BLaER1 (cell line): ENCODE measurements at regions not wholly inside any gene's neighbourhood (a gene's known extent, or its start where the extent isn't known, plus 50 kb on each side); places are given as distances from the start of the nearest gene placed in this dataset.

Source experiments
- H3K27ac ChIP-seq: shearing (Covaris generic); formaldehyde crosslinking; 2 replicates; pipeline ENCODE4 v1.8.1; 2022
- H3K27me3 ChIP-seq: shearing (Covaris generic); formaldehyde crosslinking; 2 replicates; pipeline ENCODE4 v1.8.1; 2022
- H3K36me3 ChIP-seq: shearing (Covaris generic); formaldehyde crosslinking; 2 replicates; pipeline ENCODE4 v1.8.1; 2022
- H3K4me1 ChIP-seq: shearing (Covaris generic); formaldehyde crosslinking; 2 replicates; pipeline ENCODE4 v1.8.1; 2022
- H3K4me2 ChIP-seq: shearing (Covaris generic); formaldehyde crosslinking; 2 replicates; pipeline ENCODE4 v1.8.1; 2022
- H3K4me3 ChIP-seq: shearing (Covaris generic); formaldehyde crosslinking; 2 replicates; pipeline ENCODE4 v1.8.1; 2022
- H3K9ac ChIP-seq: shearing (Covaris generic); formaldehyde crosslinking; 2 replicates; pipeline ENCODE4 v1.8.1; 2022
- H3K9me3 ChIP-seq: shearing (Covaris generic); formaldehyde crosslinking; 2 replicates; pipeline ENCODE4 v1.8.1; 2022
- H4K20me1 ChIP-seq: shearing (Covaris generic); formaldehyde crosslinking; 2 replicates; pipeline ENCODE4 v1.8.1; 2022
- Cebpa-rat ChIP-seq: shearing (Covaris generic); IDR thresholded peaks from 2 replicates; pipeline ENCODE4 v1.8.1; 2022

DNA sequence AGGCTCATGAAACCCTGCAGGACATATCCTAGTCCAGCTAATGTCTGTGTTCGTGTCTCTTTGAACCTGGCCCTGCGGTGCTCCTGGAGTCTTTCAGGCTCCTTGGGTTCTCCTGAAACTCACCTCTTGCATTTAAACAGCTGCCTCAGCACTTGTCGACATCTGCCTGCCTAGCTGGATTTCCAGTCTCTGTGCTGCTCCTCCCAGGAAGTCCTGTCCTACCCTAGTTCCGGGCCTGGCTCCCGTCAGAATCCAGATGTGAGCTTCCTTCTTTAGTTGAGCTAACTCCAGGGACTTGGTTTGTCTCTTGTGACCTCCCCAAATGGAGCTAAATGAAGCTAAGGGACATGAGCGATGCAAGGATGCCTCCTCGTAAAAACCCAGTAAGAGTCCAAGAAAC, 155.2 kb upstream of the PIRT start:
- Histone ChIP-seq H4K20me1 (no peaks in the 10 kb centered on the region), H3K27me3 (no peaks in the 10 kb centered on the region), H3K9me3 (no peaks in the 10 kb centered on the region), H3K4me3 (no peak overlapping the region), H3K4me1 (peaks cover 24% of the 10 kb centered on the region), H3K36me3 (no peaks in the 10 kb centered on the region), H3K9ac (no peak overlapping the region), H3K27ac (0 out of 2 replicates have a peak overlapping the region, but pooled peaks have one; percentile 13), H3K4me2 (peak overlapping the region; percentile 51)
- no peak for TF ChIP-seq Cebpa-rat

DNA sequence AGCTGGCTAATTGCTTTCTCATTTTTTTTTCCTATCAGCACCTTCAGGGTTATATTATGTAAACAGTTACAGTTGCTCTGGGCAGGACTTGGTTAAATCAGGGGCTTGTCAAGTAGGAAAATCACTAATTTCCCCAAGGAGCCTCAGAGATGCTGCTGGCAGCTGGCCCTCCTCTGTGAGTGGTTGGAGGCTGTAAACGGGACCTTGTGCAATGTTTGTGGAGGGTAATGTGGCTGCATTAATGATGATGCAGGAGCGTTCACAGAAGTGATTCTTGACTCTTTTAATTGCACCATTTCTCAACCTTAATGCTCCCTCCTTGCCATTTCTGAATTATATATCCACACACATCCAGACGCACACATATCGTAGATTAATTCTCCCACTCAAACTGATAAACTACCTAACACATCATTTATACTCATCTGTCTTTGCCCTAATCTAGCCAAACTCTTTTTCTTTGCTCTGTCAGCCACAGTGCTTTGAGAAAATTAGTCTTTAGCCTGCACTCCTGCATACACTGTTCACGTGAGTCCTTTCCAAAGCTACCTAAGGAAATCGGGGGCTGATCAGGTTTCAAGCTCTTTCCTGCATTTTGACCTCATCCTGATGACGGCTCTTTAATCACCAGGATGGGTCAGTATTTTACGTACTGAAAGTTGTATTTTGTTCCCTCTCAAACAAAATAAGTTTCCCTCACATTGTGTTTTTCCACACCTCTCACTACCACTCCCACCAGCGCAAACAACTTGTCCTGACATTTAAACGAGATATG, 154.4 kb upstream of the PIRT start:
- Histone ChIP-seq H3K4me2 (peak overlapping the region; percentile 51; the same call in 1 of the 2 replicates), H3K4me3 (no peak overlapping the region), H3K27ac (no peak overlapping the region), H4K20me1 (no peaks in the 10 kb centered on the region), H3K27me3 (no peaks in the 10 kb centered on the region), H3K9me3 (no peaks in the 10 kb centered on the region), H3K4me1 (peaks cover 24% of the 10 kb centered on the region), H3K36me3 (no peaks in the 10 kb centered on the region), H3K9ac (no peak overlapping the region)
- TF ChIP-seq Cebpa-rat, result 0 out of 2 replicates have a peak, but pooled peaks have one; percentile 9

DNA sequence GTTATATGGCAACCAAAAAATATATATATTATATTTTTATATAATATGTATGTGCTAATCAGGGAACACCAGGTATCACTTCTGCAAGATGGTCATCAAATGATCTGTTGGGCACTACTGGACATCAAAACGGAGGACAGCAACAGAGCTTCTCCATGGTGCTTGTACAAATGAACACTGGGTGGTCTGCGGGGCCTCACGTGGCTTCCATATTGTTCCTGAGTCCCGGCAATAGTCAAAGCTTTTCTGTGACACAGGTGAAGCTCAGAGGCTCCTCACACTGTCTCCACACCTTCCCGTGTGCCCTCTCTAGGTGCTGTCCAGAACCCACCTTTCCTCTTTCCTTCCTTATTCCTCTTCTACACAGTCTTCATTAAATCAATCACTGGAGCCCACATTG, 149.9 kb upstream of the PIRT start:
- no peak overlapping the region for H3K4me3 ChIP-seq
- no peaks in the 10 kb centered on the region for H4K20me1 ChIP-seq
- peaks cover 9% of the 10 kb centered on the region for H3K4me1 ChIP-seq
- H3K9me3 ChIP-seq, result no peaks in the 10 kb centered on the region
- TF ChIP-seq Cebpa-rat, result no peak
- H3K27ac ChIP-seq, result no peak overlapping the region
- no peaks in the 10 kb centered on the region for H3K36me3 ChIP-seq
- H3K27me3 ChIP-seq, result no peaks in the 10 kb centered on the region
- H3K4me2 ChIP-seq, result no peak overlapping the region
- no peak overlapping the region for H3K9ac ChIP-seq

DNA sequence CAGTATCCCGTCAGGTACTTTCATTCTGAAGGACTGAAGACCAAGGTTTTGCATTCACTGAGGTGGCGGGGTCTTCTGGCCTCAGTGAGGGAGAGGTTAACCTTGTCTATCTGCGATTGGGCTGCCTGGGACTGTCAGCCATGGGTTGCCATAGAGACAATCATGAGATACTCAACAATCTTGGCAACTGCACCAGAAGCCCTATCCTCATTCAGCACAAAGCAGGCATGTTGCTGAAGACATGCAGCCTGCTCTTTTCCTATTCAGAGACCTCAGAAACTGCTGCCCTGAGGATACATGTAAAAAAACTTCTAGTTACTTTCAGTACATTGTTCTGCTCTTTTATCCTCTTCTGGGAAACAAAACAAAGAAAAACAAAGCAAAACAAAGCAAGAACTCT, 146.3 kb upstream of the PIRT start:
- no peak overlapping the region for H3K9ac ChIP-seq
- H3K4me1 ChIP-seq, result no peaks in the 10 kb centered on the region
- no peaks in the 10 kb centered on the region for H3K36me3 ChIP-seq
- no peak overlapping the region for H3K27ac ChIP-seq
- no peak for TF ChIP-seq Cebpa-rat
- H3K4me3 ChIP-seq, result no peak overlapping the region
- H3K9me3 ChIP-seq, result no peaks in the 10 kb centered on the region
- H3K27me3 ChIP-seq, result no peaks in the 10 kb centered on the region
- no peak overlapping the region for H3K4me2 ChIP-seq
- no peaks in the 10 kb centered on the region for H4K20me1 ChIP-seq

DNA sequence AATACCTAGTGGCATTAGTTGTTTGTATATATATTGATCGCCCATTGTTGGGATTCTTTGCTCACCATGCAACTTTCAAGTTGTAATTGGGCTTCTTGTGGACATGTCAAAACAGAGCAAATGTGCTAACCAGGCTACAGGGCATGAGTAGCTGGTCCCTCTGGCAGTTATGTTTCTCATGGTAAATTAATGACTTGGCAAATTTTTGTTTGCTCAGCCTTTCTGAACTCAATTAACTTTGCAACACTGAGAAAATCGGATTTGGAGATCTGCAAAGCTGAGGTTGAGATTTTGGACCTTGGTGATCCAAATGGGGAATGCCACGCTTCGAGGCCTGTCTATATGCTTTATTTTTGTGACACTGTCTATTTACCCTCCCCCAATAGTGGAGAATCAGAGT, 138.5 kb upstream of the PIRT start:
- no peak for TF ChIP-seq Cebpa-rat
- no peaks in the 10 kb centered on the region for H3K9me3 ChIP-seq
- no peaks in the 10 kb centered on the region for H3K4me1 ChIP-seq
- no peak overlapping the region for H3K4me2 ChIP-seq
- no peaks in the 10 kb centered on the region for H4K20me1 ChIP-seq
- no peak overlapping the region for H3K27ac ChIP-seq
- H3K36me3 ChIP-seq, result no peaks in the 10 kb centered on the region
- H3K9ac ChIP-seq, result no peak overlapping the region
- no peaks in the 10 kb centered on the region for H3K27me3 ChIP-seq
- H3K4me3 ChIP-seq, result no peak overlapping the region

DNA sequence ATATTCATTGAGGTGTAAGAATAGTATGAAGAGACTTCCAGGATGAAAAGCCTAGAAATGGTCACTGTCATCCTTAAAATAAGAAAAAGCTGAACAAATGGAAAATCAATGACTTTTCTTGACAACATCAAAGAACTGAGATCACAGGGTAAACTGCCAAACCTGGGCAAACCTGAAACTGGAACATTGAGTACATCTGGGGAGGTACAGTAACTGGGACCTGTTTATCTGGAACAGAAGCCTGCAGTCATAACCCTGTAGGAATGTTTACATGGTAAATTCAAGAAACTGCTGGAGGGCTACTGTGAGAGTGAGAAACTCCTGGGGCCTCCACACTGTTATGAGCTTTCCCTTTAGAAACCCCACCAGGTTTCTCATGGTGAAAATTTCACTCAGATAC, 130.1 kb upstream of the PIRT start:
- H3K36me3 ChIP-seq, result no peaks in the 10 kb centered on the region
- H3K4me1 ChIP-seq, result no peaks in the 10 kb centered on the region
- TF ChIP-seq Cebpa-rat, result no peak
- no peak overlapping the region for H3K27ac ChIP-seq
- no peaks in the 10 kb centered on the region for H3K9me3 ChIP-seq
- H3K27me3 ChIP-seq, result no peaks in the 10 kb centered on the region
- no peak overlapping the region for H3K9ac ChIP-seq
- no peak overlapping the region for H3K4me3 ChIP-seq
- no peaks in the 10 kb centered on the region for H4K20me1 ChIP-seq
- H3K4me2 ChIP-seq, result no peak overlapping the region

DNA sequence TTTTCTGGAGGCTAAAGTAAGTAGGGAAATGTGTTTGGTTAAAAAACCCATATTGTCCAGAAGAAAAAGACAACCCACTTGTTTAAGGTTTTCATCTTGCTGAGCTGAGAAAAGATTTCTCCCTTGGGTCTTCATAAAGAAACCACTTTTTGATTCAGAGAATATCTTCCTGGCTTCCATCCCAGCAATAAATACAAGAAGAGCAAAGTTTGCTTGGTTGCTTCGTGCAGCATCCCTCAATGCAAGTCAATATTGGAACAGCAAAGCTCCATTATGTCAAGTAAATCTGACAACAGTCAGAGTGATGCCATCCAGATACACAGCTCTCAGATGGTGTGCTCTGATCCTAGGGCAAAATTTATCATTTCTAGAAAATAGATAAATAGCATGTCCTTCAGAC, 118.9 kb upstream of the PIRT start:
- Histone ChIP-seq H3K4me3 (no peak overlapping the region), H3K27me3 (no peaks in the 10 kb centered on the region), H3K4me2 (no peak overlapping the region), H3K9ac (no peak overlapping the region), H3K9me3 (no peaks in the 10 kb centered on the region; the same call in 1 of the 2 replicates), H3K27ac (no peak overlapping the region), H3K36me3 (no peaks in the 10 kb centered on the region), H3K4me1 (no peaks in the 10 kb centered on the region), H4K20me1 (no peaks in the 10 kb centered on the region)
- TF ChIP-seq Cebpa-rat, result no peak

DNA sequence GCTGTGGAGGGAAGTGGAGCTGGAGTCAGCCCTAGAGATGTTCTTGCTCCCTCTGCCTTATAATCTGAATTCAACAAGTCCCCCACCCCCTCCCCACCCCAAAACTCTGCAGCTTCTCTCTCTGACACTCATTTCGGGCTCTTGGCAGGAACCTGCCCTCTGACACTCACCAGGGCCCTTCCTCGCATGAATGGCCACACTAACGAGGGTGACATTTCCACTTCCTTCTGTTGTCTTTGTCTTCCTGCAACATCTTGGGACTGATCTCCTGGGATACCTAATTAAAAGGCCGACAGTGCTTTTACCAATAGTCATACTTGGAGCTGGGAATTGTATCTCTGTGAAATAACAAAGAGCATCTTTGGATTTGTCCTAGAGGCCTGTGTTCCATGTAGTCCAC, 106.9 kb upstream of the PIRT start:
- Histone ChIP-seq H3K4me2 (peak overlapping the region; percentile 67), H3K4me3 (no peak overlapping the region), H3K36me3 (no peaks in the 10 kb centered on the region)

GRCh38 chr17:10936931-10937330, 99.0 kb upstream of the PIRT start:
- no peaks in the 10 kb centered on the region for H3K27me3 ChIP-seq
- no peaks in the 10 kb centered on the region for H3K4me1 ChIP-seq
- H3K4me3 ChIP-seq, result no peak overlapping the region
- H3K4me2 ChIP-seq, result no peak overlapping the region
- no peaks in the 10 kb centered on the region for H4K20me1 ChIP-seq
- H3K27ac ChIP-seq, result no peak overlapping the region
- H3K36me3 ChIP-seq, result no peaks in the 10 kb centered on the region
- no peak for TF ChIP-seq Cebpa-rat
- no peak overlapping the region for H3K9ac ChIP-seq
- no peaks in the 10 kb centered on the region for H3K9me3 ChIP-seq

More for the DNA sequence above, 106.9 kb upstream of the PIRT start:
- Histone ChIP-seq H3K27ac (no peak overlapping the region), H3K9me3 (no peaks in the 10 kb centered on the region), H3K9ac (no peak overlapping the region), H4K20me1 (no peaks in the 10 kb centered on the region), H3K4me1 (peaks cover 17% of the 10 kb centered on the region), H3K27me3 (no peaks in the 10 kb centered on the region)
- no peak for TF ChIP-seq Cebpa-rat

DNA sequence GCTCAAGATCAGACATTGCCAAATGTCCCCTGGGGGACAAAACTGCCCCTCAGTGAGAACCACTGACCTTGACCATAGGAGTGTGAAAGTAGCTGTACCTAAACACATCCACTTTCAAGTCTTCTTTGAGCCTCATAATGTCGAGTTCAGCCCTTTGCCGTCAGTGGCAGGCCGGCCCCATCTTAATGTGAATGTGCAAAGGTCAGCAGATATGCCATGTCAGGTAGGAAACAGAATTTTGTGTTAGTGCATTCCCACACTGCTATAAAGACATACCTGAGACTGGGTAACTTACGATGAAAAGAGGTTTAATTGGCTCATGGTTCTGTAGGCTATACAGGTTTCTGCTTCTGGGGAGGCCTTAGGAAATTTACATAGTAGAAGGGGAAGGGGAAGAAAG, 95.1 kb upstream of the PIRT start:
- Histone ChIP-seq H3K9ac (no peak overlapping the region), H3K9me3 (no peaks in the 10 kb centered on the region), H3K4me2 (no peak overlapping the region), H3K36me3 (no peaks in the 10 kb centered on the region), H3K4me1 (no peaks in the 10 kb centered on the region), H3K4me3 (no peak overlapping the region), H3K27me3 (no peaks in the 10 kb centered on the region), H3K27ac (no peak overlapping the region), H4K20me1 (no peaks in the 10 kb centered on the region)
- TF ChIP-seq Cebpa-rat, result no peak
